HepG2 (cell line): ENCODE measurements at regions not wholly inside any gene's neighbourhood (a gene's known extent, or its start where the extent isn't known, plus 50 kb on each side); places are given as distances from the start of the nearest gene placed in this dataset.

Experiments
- EZH2 ChIP-seq: conservative IDR thresholded peaks from 2 replicates; pipeline ENCODE4 v1.6.1; 2012; ENCODE audit warnings: mild to moderate bottlenecking, low read depth, low read length, moderate library complexity
- FOXA3 ChIP-seq: IDR thresholded peaks from 2 replicates; pipeline ENCODE4 v1.6.1; 2016; ENCODE audit warnings: missing genetic modification reagents, missing compliant biosample characterization
- NR1H2 ChIP-seq: sonication (generic); formaldehyde crosslinking; IDR thresholded peaks from 2 replicates; pipeline ENCODE4 v1.8.1; 2022; ENCODE audit warnings: low read depth, missing genetic modification reagents, borderline replicate concordance
- PCBP1 ChIP-seq: fragments of 200-400 bp; formaldehyde crosslinking; IDR thresholded peaks from 2 replicates; pipeline ENCODE4 v1.6.1; 2017; ENCODE audit warnings: mild to moderate bottlenecking, low read depth, low read length, borderline replicate concordance
- SAFB2 ChIP-seq: sonication (generic); formaldehyde crosslinking; IDR thresholded peaks from 2 replicates; pipeline ENCODE4 v1.5.1; 2020; ENCODE audit warnings: missing genetic modification reagents, low read depth, mild to moderate bottlenecking, borderline replicate concordance
- ZNF276 ChIP-seq: sonication (generic); formaldehyde crosslinking; IDR thresholded peaks from 2 replicates; pipeline ENCODE4 v1.4.0; 2020; ENCODE audit warnings: mild to moderate bottlenecking, low read depth, missing genetic modification reagents
- ZNF747 ChIP-seq: sonication (generic); formaldehyde crosslinking; IDR thresholded peaks from 2 replicates; pipeline ENCODE4 v1.8.1; 2023; ENCODE audit warnings: missing genetic modification reagents, mild to moderate bottlenecking, borderline replicate concordance
- ZSCAN21 ChIP-seq: sonication (generic); formaldehyde crosslinking; IDR thresholded peaks from 2 replicates; pipeline ENCODE4 v1.8.0; 2022; ENCODE audit warnings: mild to moderate bottlenecking, missing genetic modification reagents, moderate library complexity, borderline replicate concordance
- TF ChIP-seq, protein P1 (sequence below): sonication (generic); formaldehyde crosslinking; IDR thresholded peaks from 2 replicates; pipeline ENCODE4 v1.4.0; 2020; ENCODE audit warnings: missing genetic modification reagents
- TF ChIP-seq, protein P2 (sequence below): IDR thresholded peaks from 2 replicates; pipeline ENCODE4 v1.6.1; 2012; ENCODE audit warnings: inconsistent platforms

DNA sequence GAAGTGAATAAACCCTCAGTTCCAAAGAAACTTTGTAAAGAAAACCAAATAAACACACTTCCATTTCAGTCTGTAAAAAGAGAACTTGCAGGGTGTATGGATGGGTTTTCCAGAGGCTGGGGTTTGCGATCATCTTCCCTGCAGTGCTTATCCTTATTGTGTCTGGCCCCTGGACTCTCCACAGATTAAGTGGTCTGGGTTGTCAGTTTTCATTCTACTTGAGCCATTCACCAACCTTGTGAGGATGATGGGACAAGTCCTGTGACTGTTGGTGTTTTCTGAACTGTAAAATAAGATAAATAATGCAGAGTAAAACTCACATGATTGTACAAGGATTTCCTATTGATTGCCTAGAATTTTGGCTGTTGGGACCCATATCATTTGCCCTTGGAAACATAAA lies 166.1 kb upstream of the MOCS2 start:
- TF ChIP-seq NR1H2 (CRISPR knock-in tag) (no peak), PCBP1 (no peak), SAFB2 (no peak), ZNF747 (CRISPR knock-in tag) (no peak), FOXA3 (no peak), EZH2 (no peak), ZNF276 (CRISPR knock-in tag) (no peak), ZSCAN21 (CRISPR knock-in tag) (no peak)
- TF ChIP-seq, protein P1, sequence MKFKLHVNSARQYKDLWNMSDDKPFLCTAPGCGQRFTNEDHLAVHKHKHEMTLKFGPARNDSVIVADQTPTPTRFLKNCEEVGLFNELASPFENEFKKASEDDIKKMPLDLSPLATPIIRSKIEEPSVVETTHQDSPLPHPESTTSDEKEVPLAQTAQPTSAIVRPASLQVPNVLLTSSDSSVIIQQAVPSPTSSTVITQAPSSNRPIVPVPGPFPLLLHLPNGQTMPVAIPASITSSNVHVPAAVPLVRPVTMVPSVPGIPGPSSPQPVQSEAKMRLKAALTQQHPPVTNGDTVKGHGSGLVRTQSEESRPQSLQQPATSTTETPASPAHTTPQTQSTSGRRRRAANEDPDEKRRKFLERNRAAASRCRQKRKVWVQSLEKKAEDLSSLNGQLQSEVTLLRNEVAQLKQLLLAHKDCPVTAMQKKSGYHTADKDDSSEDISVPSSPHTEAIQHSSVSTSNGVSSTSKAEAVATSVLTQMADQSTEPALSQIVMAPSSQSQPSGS: no peak
- TF ChIP-seq, protein P2, sequence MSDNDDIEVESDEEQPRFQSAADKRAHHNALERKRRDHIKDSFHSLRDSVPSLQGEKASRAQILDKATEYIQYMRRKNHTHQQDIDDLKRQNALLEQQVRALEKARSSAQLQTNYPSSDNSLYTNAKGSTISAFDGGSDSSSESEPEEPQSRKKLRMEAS: no peak
